Ishikawa (cell line): ENCODE measurements at regions not wholly inside any gene's neighbourhood (a gene's known extent, or its start where the extent isn't known, plus 50 kb on each side); places are given as distances from the start of the nearest gene placed in this dataset.

ENCODE experiments used
- CEBPB ChIP-seq: IDR thresholded peaks from 2 replicates; pipeline ENCODE4 v1.6.1; 2012
- CREB1 ChIP-seq: IDR thresholded peaks from 2 replicates; pipeline ENCODE4 v1.6.1; 2012; ENCODE audit warnings: low read depth
- EGR1 ChIP-seq: IDR thresholded peaks from 2 replicates; pipeline ENCODE4 v1.6.1; 2012
- EP300 ChIP-seq: IDR thresholded peaks from 2 replicates; pipeline ENCODE4 v1.6.1; 2012; ENCODE audit warnings: borderline replicate concordance
- FOXM1 ChIP-seq: IDR thresholded peaks from 2 replicates; pipeline ENCODE4 v1.6.1; 2012; ENCODE audit warnings: low read depth, borderline replicate concordance
- MAX ChIP-seq: IDR thresholded peaks from 2 replicates; pipeline ENCODE4 v1.6.1; 2012
- NFIC ChIP-seq: IDR thresholded peaks from 2 replicates; pipeline ENCODE4 v1.6.1; 2012
- RAD21 ChIP-seq: IDR thresholded peaks from 2 replicates; pipeline ENCODE4 v1.6.1; 2012; ENCODE audit warnings: low read depth
- REST ChIP-seq: IDR thresholded peaks from 2 replicates; pipeline ENCODE4 v1.6.1; 2012; ENCODE audit warnings: low read depth, mild to moderate bottlenecking
- TAF1 ChIP-seq: IDR thresholded peaks from 2 replicates; pipeline ENCODE4 v1.6.1; 2012; ENCODE audit warnings: low read depth, mild to moderate bottlenecking
- TCF12 ChIP-seq: IDR thresholded peaks from 2 replicates; pipeline ENCODE4 v1.6.1; 2012; ENCODE audit warnings: low read depth
- TEAD4 ChIP-seq: IDR thresholded peaks from 2 replicates; pipeline ENCODE4 v1.6.1; 2012
- USF1 ChIP-seq: IDR thresholded peaks from 2 replicates; pipeline ENCODE4 v1.6.1; 2012
- YY1 ChIP-seq: IDR thresholded peaks from 2 replicates; pipeline ENCODE4 v1.6.1; 2012; ENCODE audit warnings: low read depth
- ZBTB7A ChIP-seq: IDR thresholded peaks from 2 replicates; pipeline ENCODE4 v1.6.1; 2012; ENCODE audit warnings: low read depth

GRCh38 chr3:103060242-103060641 is 625.4 kb downstream of the ZPLD1 start:
- TF ChIP-seq EP300 = no peak
- no peak for TF ChIP-seq EGR1
- TF ChIP-seq YY1 = no peak
- no peak for TF ChIP-seq TEAD4
- no peak for TF ChIP-seq CEBPB
- TF ChIP-seq ZBTB7A = no peak
- no peak for TF ChIP-seq NFIC
- no peak for TF ChIP-seq CREB1
- no peak for TF ChIP-seq RAD21
- TF ChIP-seq TCF12 = no peak
- TF ChIP-seq MAX = no peak
- TF ChIP-seq REST = no peak
- TF ChIP-seq TAF1 = no peak
- no peak for TF ChIP-seq USF1
- no peak for TF ChIP-seq FOXM1

GRCh38 chr3:103067963-103068362 is 633.1 kb downstream of the ZPLD1 start:
- TF ChIP-seq TAF1 (no peak), ZBTB7A (no peak), EP300 (no peak), MAX (no peak), CEBPB (no peak), CREB1 (no peak), YY1 (no peak), FOXM1 (no peak), EGR1 (no peak), TEAD4 (no peak), TCF12 (no peak), RAD21 (no peak), REST (no peak)

GRCh38 chr3:103075282-103075681 is 640.5 kb downstream of the ZPLD1 start:
- no peak for TF ChIP-seq NFIC
- TF ChIP-seq USF1 = no peak
- no peak for TF ChIP-seq REST
- TF ChIP-seq TCF12 = no peak
- TF ChIP-seq TEAD4 = no peak
- no peak for TF ChIP-seq MAX

GRCh38 chr3:103077910-103078309 is 643.1 kb downstream of the ZPLD1 start:
- TF ChIP-seq EGR1 (no peak), EP300 (no peak), CEBPB (no peak), MAX (no peak), USF1 (no peak), RAD21 (no peak), FOXM1 (no peak), ZBTB7A (no peak), REST (no peak), TCF12 (no peak), TEAD4 (no peak), TAF1 (no peak), YY1 (no peak), NFIC (no peak), CREB1 (no peak)
